IPS DF 6.9 (cell line): ENCODE measurements at regions not wholly inside any gene's neighbourhood (a gene's known extent, or its start where the extent isn't known, plus 50 kb on each side); places are given as distances from the start of the nearest gene placed in this dataset.

Experiments
- DNase-seq: peaks from one replicate; pipeline ENCODE4 v3.0.0-alpha.2; 2013; ENCODE audit warnings: low read depth, low spot score
- H3K27ac ChIP-seq: one replicate; pipeline ENCODE4 v1.5.1; 2013; ENCODE audit warnings: low read length, control low read depth
- H3K27me3 ChIP-seq: 2 replicates; pipeline ENCODE4 v1.6.1; 2013; ENCODE audit warnings: mild to moderate bottlenecking, low read length; ENCODE audit not compliant: control insufficient read depth, insufficient read depth
- H3K36me3 ChIP-seq: 2 replicates; pipeline ENCODE4 v1.6.1; 2013; ENCODE audit warnings: low read length; ENCODE audit not compliant: control insufficient read depth, insufficient read depth
- H3K4me1 ChIP-seq: 2 replicates; pipeline ENCODE4 v1.6.1; 2013; ENCODE audit warnings: low read length; ENCODE audit not compliant: control insufficient read depth, insufficient read depth
- H3K4me3 ChIP-seq: 2 replicates; pipeline ENCODE4 v1.5.1; 2013; ENCODE audit warnings: mild to moderate bottlenecking, low read length
- H3K9me3 ChIP-seq: 2 replicates; pipeline ENCODE4 v1.6.1; 2013; ENCODE audit warnings: low read length, inconsistent platforms; ENCODE audit not compliant: control insufficient read depth, insufficient read depth
- WGBS: extraction: QIAGEN DNeasy Blood & Tissue Kit; methylation state at CpG from one replicate; pipeline ENCODE4 v1.1.7; 2013; ENCODE audit warnings: mixed read lengths, missing lambda C conversion rate; ENCODE audit not compliant: insufficient read length, insufficient coverage; 5-methylcytosine and 5-hydroxymethylcytosine counted together

DNA sequence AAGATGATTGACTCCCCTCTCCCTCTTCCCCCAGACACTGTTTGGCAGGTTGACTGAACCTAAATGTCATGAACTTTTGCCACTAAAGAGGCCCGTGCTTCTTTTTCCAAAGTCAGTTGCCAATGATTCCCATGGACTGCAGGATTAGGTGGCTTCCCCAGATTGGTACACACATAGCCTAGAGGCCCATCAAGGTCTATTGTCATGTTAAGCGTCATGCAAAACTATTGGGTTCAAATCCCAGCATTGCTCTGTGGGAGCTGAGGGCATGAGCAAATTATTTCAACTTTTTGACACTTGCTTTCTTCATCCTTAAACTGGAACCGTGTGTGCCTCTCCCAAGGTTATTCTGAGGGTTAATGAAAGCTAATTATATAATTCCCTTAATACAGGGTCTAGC lies 430.2 kb upstream of the TBX3 start:
- no CpG with 5 or more reads among the region's 3 CpGs for WGBS
- 0 out of 2 replicates have a peak, but pooled peaks cover 1% of the 10 kb centered on the region for H3K4me1 ChIP-seq
- no peaks in the 10 kb centered on the region; the same call in 1 of the 2 replicates for H3K9me3 ChIP-seq
- H3K27ac ChIP-seq = no peak overlapping the region
- H3K36me3 ChIP-seq = no peaks in the 10 kb centered on the region
- no peak overlapping the region for H3K4me3 ChIP-seq
- DNase-seq = no peak
- H3K27me3 ChIP-seq = no peaks in the 10 kb centered on the region

DNA sequence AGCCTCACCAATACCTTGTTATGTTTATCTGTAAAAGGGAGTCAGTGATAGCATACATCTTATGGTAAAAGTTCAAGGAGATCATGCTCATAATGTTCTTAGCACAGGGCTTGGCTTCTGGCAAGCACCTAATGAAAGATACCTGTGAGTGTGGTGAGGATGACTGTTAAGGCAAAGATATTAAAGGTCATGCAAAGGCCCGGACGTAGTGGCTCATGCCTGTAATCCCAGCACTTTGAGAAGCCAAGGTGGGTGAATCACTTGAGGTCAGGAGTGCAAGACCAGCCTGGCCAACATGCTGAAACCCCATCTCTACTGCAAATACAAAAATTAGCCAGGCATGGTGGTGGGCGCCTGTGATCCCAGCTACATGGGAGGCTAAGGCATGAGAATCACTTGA lies 425.9 kb upstream of the TBX3 start:
- H3K27me3 ChIP-seq = no peaks in the 10 kb centered on the region
- H3K4me1 ChIP-seq = 0 out of 2 replicates have a peak, but pooled peaks cover 1% of the 10 kb centered on the region

DNA sequence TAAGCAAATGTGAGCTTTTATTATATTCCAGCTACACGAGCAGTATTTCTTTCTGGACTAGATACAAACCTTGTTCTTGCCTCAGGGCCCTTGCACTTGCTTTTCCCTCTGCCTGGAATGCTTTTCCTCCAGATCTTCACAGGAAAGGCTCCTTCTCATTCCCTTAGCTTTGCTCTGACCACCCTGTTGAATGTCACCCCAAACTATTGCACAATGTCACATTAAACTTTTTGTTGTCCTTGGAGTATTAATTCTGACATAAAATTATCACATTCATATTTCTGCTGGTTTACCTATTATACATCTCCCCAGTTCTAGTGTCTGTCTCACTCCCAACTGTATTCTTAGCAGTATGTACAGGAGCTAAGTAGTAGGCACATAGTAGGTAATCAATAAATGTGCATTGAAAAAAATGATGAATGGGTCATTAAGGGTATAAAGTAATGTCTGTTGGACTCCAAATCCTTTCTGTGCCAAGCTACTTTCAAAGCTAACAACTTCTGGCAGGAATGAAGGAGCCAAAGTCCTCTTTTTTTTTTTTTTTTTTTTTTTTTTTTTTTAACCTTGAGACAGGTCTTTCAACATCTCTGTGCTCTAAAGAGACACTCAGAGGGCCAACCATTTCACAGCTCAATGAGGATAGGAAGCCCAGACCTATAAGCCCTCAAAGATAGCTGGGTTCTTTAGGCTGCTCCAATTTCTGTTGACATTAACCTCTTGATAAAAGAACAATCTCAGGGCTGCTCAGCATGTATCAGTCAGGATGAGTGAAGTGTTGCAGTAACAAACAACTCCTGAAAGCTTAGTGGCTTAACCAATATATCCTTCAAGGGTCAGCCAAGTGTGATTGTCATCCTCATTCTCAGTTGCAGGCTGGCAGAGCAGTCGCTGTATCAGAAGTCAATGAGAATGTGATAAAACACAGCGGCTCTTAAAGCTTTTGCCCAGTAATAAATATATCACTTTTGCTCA lies 424.4 kb upstream of the TBX3 start:
- no peak overlapping the region for H3K4me3 ChIP-seq
- no peaks in the 10 kb centered on the region for H3K9me3 ChIP-seq
- no peaks in the 10 kb centered on the region for H3K36me3 ChIP-seq
- H3K27ac ChIP-seq = no peak overlapping the region
- DNase-seq = no peak
- WGBS = no CpG with 5 or more reads among the region's 3 CpGs
- H3K27me3 ChIP-seq = no peaks in the 10 kb centered on the region
- H3K4me1 ChIP-seq = no peaks in the 10 kb centered on the region

More for the DNA sequence above, 425.9 kb upstream of the TBX3 start:
- Histone ChIP-seq H3K36me3 (no peaks in the 10 kb centered on the region), H3K27ac (no peak overlapping the region), H3K4me3 (no peak overlapping the region), H3K9me3 (no peaks in the 10 kb centered on the region)
- no CpG with 5 or more reads among the region's 3 CpGs for WGBS
- DNase-seq = no peak

DNA sequence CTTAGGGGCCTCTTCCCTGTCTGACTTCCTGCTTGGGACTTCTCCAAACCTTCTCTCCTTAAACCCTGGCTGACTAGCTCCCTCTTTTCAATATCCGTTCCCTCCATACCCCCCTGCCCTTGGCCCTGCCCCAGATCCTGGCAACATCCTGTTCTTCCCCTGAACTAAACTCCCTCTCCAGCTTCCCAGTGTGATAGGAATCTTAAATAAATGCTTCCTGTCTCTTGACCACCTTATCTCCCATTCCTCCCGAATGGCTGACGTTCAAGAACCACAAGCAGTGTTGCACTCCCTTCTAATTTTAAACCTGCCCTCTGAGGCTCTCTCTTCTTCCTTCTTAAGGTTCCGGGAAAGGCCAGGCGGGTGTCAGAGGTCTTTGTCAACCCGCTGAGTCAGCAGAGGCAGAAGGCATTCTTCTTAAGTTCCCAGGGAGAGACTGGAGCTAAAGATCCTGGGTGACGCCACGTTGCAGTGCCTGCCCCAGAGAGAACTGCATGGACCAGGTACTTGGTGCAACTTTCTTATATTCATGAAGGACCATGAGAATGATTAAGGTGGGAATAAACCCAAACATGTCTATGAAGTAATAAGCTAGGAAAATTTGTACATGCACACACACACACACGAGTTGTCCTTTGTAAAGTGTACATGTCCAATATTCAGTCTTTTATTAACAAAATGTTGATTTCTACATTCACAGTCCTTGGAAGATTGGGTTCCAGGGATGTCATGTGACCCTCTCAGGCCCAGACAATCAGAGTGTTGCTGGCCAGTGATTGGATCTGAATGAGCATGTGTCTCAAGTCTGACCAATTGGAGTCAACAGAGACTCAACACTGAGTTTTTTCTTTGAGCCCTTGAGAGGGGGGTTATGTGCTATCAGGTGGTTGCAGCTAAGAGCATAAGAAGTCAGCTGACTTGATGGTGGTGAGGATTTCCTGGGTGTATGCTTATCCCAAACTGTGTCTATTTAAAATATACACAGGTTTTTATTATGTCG lies 420.2 kb upstream of the TBX3 start:
- no peak overlapping the region for H3K27ac ChIP-seq
- no peak for DNase-seq
- H3K36me3 ChIP-seq = no peaks in the 10 kb centered on the region
- WGBS = no CpG with 5 or more reads among the region's 10 CpGs
- no peaks in the 10 kb centered on the region for H3K9me3 ChIP-seq
- H3K27me3 ChIP-seq = no peaks in the 10 kb centered on the region
- no peak overlapping the region for H3K4me3 ChIP-seq
- no peaks in the 10 kb centered on the region for H3K4me1 ChIP-seq

DNA sequence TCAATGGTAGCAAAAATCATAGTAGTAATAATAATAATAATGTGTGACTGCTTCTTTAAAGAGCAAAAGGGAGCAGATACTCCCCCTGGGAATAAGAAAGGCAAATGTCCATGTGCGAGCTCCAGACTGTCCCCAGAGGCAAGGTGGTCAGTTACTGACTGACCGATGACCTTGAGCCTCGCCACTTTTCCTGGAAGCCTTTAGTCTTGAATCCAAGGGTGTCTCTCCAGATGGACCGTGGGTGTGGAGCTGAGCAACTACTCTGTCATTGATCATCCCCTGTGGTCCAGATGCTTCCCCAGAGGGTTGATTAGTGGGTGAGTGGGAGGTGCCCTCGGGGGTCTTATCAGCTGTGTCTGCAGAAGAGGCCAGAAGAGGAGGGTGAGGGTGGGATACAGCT lies 418.5 kb upstream of the TBX3 start:
- Histone ChIP-seq H3K9me3 (no peaks in the 10 kb centered on the region), H3K4me3 (no peak overlapping the region), H3K27ac (no peak overlapping the region), H3K4me1 (no peaks in the 10 kb centered on the region), H3K27me3 (no peaks in the 10 kb centered on the region), H3K36me3 (no peaks in the 10 kb centered on the region)
- DNase-seq = no peak
- WGBS = no CpG with 5 or more reads among the region's 5 CpGs

DNA sequence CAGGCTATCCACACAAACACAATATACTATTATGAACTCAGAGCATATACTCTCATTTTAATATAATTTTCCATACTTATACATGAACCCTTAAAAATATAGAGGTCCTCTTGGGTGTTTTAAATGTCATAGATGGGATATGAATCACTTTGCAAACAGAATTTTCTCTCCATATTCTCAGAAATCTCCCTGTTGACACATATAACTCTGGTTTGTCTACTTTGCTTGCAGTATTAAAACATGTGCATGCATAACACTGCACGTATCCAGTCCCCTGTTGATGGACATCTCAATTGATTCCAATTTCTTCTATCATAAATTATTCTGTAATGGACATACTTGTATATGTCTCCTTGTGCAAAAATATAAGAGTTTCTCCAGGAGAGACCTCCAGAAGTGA lies 417.5 kb upstream of the TBX3 start:
- no CpG with 5 or more reads among the region's 1 CpG for WGBS
- H3K9me3 ChIP-seq = no peaks in the 10 kb centered on the region
- no peak overlapping the region for H3K4me3 ChIP-seq
- H3K4me1 ChIP-seq = no peaks in the 10 kb centered on the region
- H3K36me3 ChIP-seq = no peaks in the 10 kb centered on the region
- no peak overlapping the region for H3K27ac ChIP-seq
- no peak for DNase-seq
- H3K27me3 ChIP-seq = no peaks in the 10 kb centered on the region

DNA sequence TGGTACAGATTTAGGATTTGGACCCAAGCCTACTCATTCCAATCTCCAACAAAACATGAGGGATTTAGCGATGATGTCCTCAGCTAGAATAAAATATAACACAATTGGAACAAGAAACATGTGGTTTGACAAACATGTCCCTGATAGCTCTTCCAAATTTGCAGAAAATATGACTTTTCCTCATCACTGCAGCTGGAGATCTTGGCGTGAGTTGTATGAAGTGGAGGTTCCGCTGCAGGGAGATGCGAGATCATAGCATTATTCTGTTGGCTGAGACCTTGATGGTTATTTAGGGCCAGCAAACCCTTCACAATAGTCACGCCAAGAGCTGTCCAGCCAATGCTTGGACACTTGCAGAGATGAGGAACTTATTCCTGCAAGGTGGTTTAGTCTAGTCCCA lies 413.4 kb upstream of the TBX3 start:
- Histone ChIP-seq H3K36me3 (no peaks in the 10 kb centered on the region), H3K4me3 (no peak overlapping the region), H3K4me1 (no peaks in the 10 kb centered on the region; the same call in 1 of the 2 replicates), H3K27ac (no peak overlapping the region), H3K27me3 (no peaks in the 10 kb centered on the region), H3K9me3 (no peaks in the 10 kb centered on the region)
- DNase-seq = no peak
- no CpG with 5 or more reads among the region's 5 CpGs for WGBS

DNA sequence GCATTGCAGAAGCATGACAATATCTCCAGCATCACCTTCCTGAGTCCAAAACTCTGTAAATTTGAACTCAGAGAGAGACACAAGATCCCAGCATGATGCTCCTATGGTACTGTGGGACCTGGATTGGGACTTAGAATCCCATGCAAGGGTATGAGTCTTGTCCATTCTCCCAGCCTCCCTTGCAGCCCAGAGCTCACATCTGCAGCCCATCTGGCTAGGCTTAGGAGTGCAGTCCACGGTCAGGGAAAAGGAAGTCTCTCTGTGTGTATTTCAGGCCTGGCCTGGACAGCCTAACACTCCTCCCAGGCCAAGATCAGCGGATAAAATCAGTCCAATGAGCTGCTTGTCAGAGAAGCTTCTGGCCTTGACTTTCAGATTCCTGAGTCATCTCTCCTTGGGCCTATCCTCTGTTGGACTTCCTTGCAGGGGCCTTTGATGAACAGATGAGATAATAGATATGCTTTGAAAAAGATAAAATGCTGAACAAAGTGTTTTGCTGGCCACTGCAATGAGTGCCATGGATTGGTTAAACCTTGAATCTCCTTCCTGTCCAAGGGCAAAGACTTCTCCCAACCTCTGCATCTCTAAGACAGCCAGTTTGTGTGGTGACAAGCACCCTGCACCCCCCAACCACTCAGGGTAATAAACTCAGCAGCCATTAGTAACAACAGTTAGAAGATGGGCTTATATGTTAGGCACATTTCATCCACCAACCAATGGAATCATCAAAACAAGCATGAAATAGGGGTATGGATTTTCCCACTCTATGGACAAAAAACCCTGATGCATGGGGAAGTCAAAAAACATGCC lies 412.8 kb upstream of the TBX3 start:
- Histone ChIP-seq H3K4me3 (no peak overlapping the region), H3K36me3 (no peaks in the 10 kb centered on the region), H3K27ac (no peak overlapping the region), H3K9me3 (no peaks in the 10 kb centered on the region), H3K27me3 (no peaks in the 10 kb centered on the region), H3K4me1 (no peaks in the 10 kb centered on the region; the same call in 1 of the 2 replicates)
- WGBS = no CpG with 5 or more reads among the region's 2 CpGs
- DNase-seq = no peak

DNA sequence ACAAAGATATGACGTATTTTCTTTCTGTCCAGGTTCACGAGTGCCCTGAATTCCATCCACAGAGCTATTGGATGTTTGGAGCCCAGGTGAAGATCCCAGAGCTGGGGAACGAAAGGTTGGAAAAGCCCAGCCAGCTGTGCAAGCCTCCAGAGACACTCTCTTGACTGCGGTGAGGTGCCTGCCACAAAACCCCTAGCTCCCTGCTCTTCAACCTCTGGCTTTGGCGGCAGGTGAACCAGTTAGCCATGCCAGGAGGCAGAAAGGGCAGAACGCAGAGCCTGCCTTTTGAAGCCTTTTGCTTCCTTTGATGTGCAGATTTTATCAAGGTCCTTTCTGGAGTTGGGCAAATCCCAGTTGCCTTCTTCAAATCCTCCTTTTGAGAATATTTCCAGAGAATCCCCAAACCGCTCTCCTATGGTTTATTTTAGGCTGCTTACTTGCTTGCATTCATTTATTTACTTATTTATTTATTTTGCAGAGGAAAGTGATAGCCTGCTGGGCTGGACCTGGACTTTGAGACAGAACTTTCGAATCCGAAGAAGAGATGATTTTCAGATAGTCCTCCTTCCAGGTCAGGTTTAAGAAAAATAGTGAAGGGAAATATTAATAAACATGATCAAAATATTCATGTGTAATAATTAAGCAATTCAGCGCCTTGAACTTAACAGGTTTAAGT lies 411.2 kb upstream of the TBX3 start:
- Histone ChIP-seq H3K27ac (no peak overlapping the region), H3K4me1 (no peaks in the 10 kb centered on the region; the same call in 1 of the 2 replicates), H3K36me3 (no peaks in the 10 kb centered on the region), H3K9me3 (no peaks in the 10 kb centered on the region), H3K4me3 (no peak overlapping the region), H3K27me3 (no peaks in the 10 kb centered on the region)
- no peak for DNase-seq
- no CpG with 5 or more reads among the region's 10 CpGs for WGBS
